A549 (cell line): ENCODE measurements at regions not wholly inside any gene's neighbourhood (a gene's known extent, or its start where the extent isn't known, plus 50 kb on each side); places are given as distances from the start of the nearest gene placed in this dataset.

Experiments used
- CEBPB ChIP-seq, 2 experiments: fragments of >200 bp in 1 of 2; sonication (Bioruptor Twin) in 1 of 2; formaldehyde crosslinking in 1 of 2; IDR thresholded peaks; 2 replicates each; pipeline ENCODE4 v1.6.1; 2012 to 2016
- CTCF ChIP-seq: fragments of >200 bp; sonication (Bioruptor Twin); formaldehyde crosslinking; IDR thresholded peaks from 3 replicates; pipeline ENCODE4 v1.5.1; 2016
- ELK1 ChIP-seq: fragments of 150-350 bp; IDR thresholded peaks from 2 replicates; pipeline ENCODE4 v1.6.1; 2014; ENCODE audit warnings: low read depth, mild to moderate bottlenecking, low read length
- EP300 ChIP-seq, 2 experiments: fragments of >200 bp; sonication (Bioruptor Twin); formaldehyde crosslinking; IDR thresholded peaks; 2 replicates in 1 of 2; 3 replicates in 1 of 2; pipeline ENCODE4 v1.6.1; 2016 to 2017
- HDAC2 ChIP-seq: fragments of 200-600 bp; sonication (generic); IDR thresholded peaks from 2 replicates; pipeline ENCODE4 v1.6.1; 2016
- KDM5A ChIP-seq: fragments of 200-600 bp; sonication (generic); IDR thresholded peaks from 2 replicates; pipeline ENCODE4 v1.6.1; 2016; ENCODE audit warnings: antibody characterized with exemption, mild to moderate bottlenecking
- MAZ ChIP-seq: fragments of 150-350 bp; IDR thresholded peaks from 2 replicates; pipeline ENCODE4 v1.6.1; 2014; ENCODE audit warnings: antibody characterized with exemption, low read depth, low read length, borderline replicate concordance
- PHF8 ChIP-seq: fragments of 200-600 bp; sonication (generic); IDR thresholded peaks from 2 replicates; pipeline ENCODE4 v1.6.1; 2016; ENCODE audit warnings: low read depth, mild to moderate bottlenecking, antibody characterized with exemption, moderate library complexity, borderline replicate concordance
- POLR2A ChIP-seq: IDR thresholded peaks from 2 replicates; pipeline ENCODE4 v1.6.1; 2012; ENCODE audit warnings: mild to moderate bottlenecking, low read length
- USF2 ChIP-seq: fragments of 450-650 bp; IDR thresholded peaks from 2 replicates; pipeline ENCODE4 v1.6.1; 2014; ENCODE audit warnings: antibody characterized with exemption

DNA sequence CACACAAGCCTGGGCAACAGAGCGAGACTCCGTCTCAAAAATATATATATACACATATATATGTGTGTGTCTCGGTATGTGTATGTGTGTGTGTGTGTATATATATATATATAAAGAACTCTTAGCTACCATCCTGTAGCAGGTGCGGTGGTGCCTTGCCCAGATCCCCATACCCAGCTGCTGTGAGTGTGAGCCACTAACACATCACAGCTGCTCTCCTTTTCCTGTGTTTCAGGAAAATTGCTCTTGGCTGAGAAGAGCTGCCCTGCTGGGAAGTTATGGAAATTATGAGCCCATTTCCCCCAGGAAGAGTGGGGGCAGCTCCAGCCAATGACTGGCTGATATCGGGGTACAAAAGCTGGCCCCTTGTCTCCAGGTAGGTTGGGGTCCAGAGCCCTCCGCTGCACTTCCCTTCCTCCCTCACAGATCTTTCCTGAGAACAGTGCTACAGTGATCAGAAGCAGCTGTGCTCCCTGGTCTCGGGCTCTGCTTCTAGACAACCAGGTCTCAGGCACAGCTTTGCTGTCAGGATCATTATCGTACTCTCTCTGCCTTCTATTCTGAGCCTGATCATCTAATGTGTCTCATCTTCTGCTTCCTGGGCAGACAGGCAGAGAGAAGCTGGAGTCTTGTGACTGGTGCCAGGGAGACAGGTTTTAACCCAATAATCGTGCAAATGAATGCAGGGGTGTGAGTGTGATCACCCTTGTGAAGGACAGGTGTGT is 109.6 kb upstream of the ZNF678 start:
- TF ChIP-seq CTCF (no peak), KDM5A (no peak), HDAC2 (no peak), USF2 (no peak), CEBPB (IDR thresholded peaks at IDR 0.05) (no peak), ELK1 (no peak), MAZ (no peak), PHF8 (no peak), EP300 (IDR thresholded peaks at IDR 0.05) (no peak), POLR2A (no peak)
